ENCODE measurements at regions not wholly inside any gene's neighbourhood (a gene's known extent, or its start where the extent isn't known, plus 50 kb on each side); places are given as distances from the start of the nearest gene placed in this dataset.
A peak's percentile ranks its signal among the peaks of the same experiment; 100 is the strongest.

- H3K4me3 ChIP-seq: no peak overlapping the region
- no peaks in the 10 kb centered on the region for H3K9me3 ChIP-seq (replicated peaks)
- H3K4me1 ChIP-seq: peaks cover 15% of the 10 kb centered on the region
- H3K27ac ChIP-seq (replicated peaks): no peak overlapping the region
- intact Hi-C loops (cut with micrococcal nuclease): no loop called here
- no peaks in the 10 kb centered on the region for H3K27me3 ChIP-seq (ENCODE audit: low read depth)
- TF ChIP-seq, protein P1, sequence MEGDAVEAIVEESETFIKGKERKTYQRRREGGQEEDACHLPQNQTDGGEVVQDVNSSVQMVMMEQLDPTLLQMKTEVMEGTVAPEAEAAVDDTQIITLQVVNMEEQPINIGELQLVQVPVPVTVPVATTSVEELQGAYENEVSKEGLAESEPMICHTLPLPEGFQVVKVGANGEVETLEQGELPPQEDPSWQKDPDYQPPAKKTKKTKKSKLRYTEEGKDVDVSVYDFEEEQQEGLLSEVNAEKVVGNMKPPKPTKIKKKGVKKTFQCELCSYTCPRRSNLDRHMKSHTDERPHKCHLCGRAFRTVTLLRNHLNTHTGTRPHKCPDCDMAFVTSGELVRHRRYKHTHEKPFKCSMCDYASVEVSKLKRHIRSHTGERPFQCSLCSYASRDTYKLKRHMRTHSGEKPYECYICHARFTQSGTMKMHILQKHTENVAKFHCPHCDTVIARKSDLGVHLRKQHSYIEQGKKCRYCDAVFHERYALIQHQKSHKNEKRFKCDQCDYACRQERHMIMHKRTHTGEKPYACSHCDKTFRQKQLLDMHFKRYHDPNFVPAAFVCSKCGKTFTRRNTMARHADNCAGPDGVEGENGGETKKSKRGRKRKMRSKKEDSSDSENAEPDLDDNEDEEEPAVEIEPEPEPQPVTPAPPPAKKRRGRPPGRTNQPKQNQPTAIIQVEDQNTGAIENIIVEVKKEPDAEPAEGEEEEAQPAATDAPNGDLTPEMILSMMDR (IDR thresholded peaks at IDR 0.05; ENCODE audit: borderline replicate concordance): no peak
- H3K36me3 ChIP-seq: no peaks in the 10 kb centered on the region
- DNase-seq: no peak
Measured at GRCh38 chr20:10954908-10955580, 281.2 kb upstream of the JAG1 start.

DNA sequence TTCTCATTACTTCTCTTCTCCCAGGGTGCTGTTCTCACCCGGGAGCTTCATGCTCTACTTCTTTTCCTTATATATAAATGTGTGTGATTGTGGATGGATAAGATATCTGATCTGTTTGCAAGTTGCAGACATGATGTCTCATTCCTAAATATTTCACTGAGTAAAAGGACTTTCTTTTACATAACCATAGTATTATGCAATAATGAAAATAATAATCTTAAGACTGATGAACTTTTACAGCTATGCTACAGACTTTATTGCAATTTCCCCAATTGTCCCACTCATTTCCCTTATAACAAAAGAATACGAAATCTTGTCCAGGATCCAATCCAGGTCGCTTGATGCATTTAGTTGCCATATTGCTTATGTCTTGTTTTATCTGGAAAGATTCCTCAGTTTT lies 284.5 kb upstream of the JAG1 start:
- TF ChIP-seq, protein P1 (IDR thresholded peaks at IDR 0.05; ENCODE audit: borderline replicate concordance): no peak
- H3K27me3 ChIP-seq (ENCODE audit: low read depth): no peaks in the 10 kb centered on the region
- no peak overlapping the region for H3K27ac ChIP-seq (replicated peaks)
- no peak overlapping the region for H3K4me3 ChIP-seq
- no peaks in the 10 kb centered on the region for H3K9me3 ChIP-seq (replicated peaks)
- H3K36me3 ChIP-seq: no peaks in the 10 kb centered on the region
- peaks cover 18% of the 10 kb centered on the region for H3K4me1 ChIP-seq
- DNase-seq: no peak
- intact Hi-C loops (cut with micrococcal nuclease): no loop called here

DNA sequence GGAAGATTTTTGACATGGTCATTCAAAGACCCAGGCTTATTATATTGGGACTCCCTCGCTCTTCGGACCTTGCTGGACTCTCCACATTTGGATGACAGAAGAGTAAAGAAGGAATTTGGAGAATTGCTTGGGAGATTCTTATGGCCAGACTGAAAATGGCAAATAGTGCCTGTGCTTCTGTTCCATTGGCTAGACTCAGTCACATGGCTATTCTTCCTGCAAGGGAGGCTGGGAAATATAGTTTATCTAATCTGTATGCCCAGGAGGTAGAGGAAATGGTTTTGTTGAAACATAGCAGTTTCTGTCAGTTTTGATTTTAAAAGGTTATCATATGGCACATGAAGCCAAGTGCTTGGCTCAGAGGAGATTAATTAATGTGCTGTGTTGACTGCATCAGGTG lies 286.6 kb upstream of the JAG1 start:
- TF ChIP-seq, protein P1 (IDR thresholded peaks at IDR 0.05; ENCODE audit: borderline replicate concordance): no peak
- Histone ChIP-seq H3K9me3 (replicated peaks) (no peaks in the 10 kb centered on the region), H3K36me3 (no peaks in the 10 kb centered on the region), H3K4me3 (no peak overlapping the region), H3K27ac (replicated peaks) (no peak overlapping the region), H3K4me1 (peaks cover 32% of the 10 kb centered on the region), H3K27me3 (ENCODE audit: low read depth) (no peaks in the 10 kb centered on the region)
- intact Hi-C loops (cut with micrococcal nuclease): no loop called here
- DNase-seq: no peak

DNA sequence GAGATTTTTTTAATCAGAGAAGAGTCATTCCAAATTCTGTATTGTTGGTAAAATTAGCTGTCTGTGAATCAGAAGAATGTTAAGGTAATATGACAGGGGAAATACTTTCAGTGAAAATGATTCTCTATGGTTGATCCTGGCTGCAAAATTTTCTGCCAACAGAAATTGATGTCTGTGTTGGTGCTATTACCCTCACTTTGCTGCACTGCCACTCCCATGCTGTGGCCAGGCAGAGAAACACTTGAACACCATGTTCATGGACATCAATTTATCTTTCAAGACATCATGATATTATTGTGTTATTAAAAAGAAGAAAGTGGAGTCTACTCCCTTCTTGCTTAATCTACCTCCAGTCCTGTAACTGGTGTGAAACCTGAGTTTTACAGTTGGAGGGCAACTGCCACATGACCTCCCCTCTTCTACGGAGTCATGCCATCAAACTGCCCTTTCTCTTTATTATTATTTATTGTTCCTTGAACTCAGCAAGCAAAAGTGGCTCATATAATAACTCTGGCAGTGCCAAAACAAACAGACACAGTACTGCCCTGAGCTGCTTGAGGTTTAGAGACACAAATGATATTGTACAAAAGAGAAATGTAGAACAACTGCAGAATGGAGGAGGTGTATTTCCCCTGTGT lies 288.0 kb upstream of the JAG1 start:
- peaks cover 34% of the 10 kb centered on the region for H3K4me1 ChIP-seq
- intact Hi-C loops (cut with micrococcal nuclease): no loop called here
- H3K27ac ChIP-seq (replicated peaks): no peak overlapping the region
- TF ChIP-seq, protein P1 (IDR thresholded peaks at IDR 0.05; ENCODE audit: borderline replicate concordance): no peak
- H3K4me3 ChIP-seq: no peak overlapping the region
- H3K9me3 ChIP-seq (replicated peaks): no peaks in the 10 kb centered on the region
- H3K27me3 ChIP-seq (ENCODE audit: low read depth): no peaks in the 10 kb centered on the region
- H3K36me3 ChIP-seq: no peaks in the 10 kb centered on the region
- no peak for DNase-seq

DNA sequence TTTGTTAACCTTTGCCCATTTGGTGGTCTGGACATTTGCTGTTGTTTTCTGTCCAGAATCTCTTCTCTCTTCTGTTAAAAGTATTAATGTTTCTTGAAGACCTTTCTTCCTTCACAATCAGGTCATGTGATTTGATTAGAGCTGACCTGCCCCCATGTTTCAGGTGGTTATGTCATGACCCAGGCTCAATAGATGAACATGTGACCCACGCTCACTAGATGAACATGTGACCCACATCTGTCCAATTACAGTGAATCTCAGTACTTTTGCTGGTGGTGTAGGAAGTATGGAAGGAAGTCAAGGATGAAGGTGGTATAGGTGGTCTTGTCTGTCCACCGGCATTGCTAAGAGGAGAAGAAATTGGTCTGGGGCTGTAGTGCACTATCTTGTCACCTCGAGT lies 289.1 kb upstream of the JAG1 start:
- Histone ChIP-seq H3K9me3 (replicated peaks) (no peaks in the 10 kb centered on the region), H3K36me3 (no peaks in the 10 kb centered on the region), H3K4me3 (no peak overlapping the region), H3K27ac (replicated peaks) (peak overlapping the region; percentile 67), H3K4me1 (peaks cover 39% of the 10 kb centered on the region), H3K27me3 (ENCODE audit: low read depth) (no peaks in the 10 kb centered on the region)
- DNase-seq: no peak
- intact Hi-C loops (cut with micrococcal nuclease): no loop called here
- TF ChIP-seq, protein P1 (IDR thresholded peaks at IDR 0.05; ENCODE audit: borderline replicate concordance): no peak
